MM.1S (cell line): ENCODE measurements at regions not wholly inside any gene's neighbourhood (a gene's known extent, or its start where the extent isn't known, plus 50 kb on each side); places are given as distances from the start of the nearest gene placed in this dataset.

ENCODE experiments used
- DNase-seq: peaks from one replicate; pipeline ENCODE4 v3.0.0-alpha.2; 2015
- H2AFZ ChIP-seq: fragments of 300-600 bp; sonication (generic); 2 replicates; pipeline ENCODE4 v1.6.0; 2016; ENCODE audit warnings: antibody characterized with exemption, low read length
- H3F3A ChIP-seq: fragments of 300-600 bp; sonication (generic); 2 replicates; pipeline ENCODE4 v1.6.1; 2016; ENCODE audit warnings: mild to moderate bottlenecking, antibody characterized with exemption, low read length, moderate library complexity, mixed read lengths; ENCODE audit not compliant: insufficient read depth
- H3K27ac ChIP-seq: fragments of 300-600 bp; sonication (generic); 2 replicates; pipeline ENCODE4 v1.5.1; 2016; ENCODE audit warnings: mild to moderate bottlenecking, low read length
- H3K27me3 ChIP-seq: fragments of 300-600 bp; sonication (generic); replicated peaks from 2 replicates; pipeline ENCODE4 v1.6.0; 2016; ENCODE audit warnings: low read length; ENCODE audit not compliant: insufficient read depth
- H3K36me3 ChIP-seq: fragments of 300-600 bp; sonication (generic); replicated peaks from 2 replicates; pipeline ENCODE4 v1.6.1; 2016; ENCODE audit warnings: mild to moderate bottlenecking, low read length, mixed read lengths; ENCODE audit not compliant: insufficient read depth
- H3K4me1 ChIP-seq: fragments of 300-600 bp; sonication (generic); 2 replicates; pipeline ENCODE4 v1.6.1; 2016; ENCODE audit warnings: low read length, mixed read lengths
- H3K4me2 ChIP-seq: fragments of 300-600 bp; sonication (generic); 2 replicates; pipeline ENCODE4 v1.6.0; 2016; ENCODE audit warnings: low read depth, low read length
- H3K4me3 ChIP-seq: fragments of 300-600 bp; sonication (generic); 2 replicates; pipeline ENCODE4 v1.5.1; 2016; ENCODE audit warnings: low read length, mixed read lengths
- H3K79me2 ChIP-seq: fragments of 300-600 bp; sonication (generic); 2 replicates; pipeline ENCODE4 v1.6.1; 2016; ENCODE audit warnings: mixed run types, low read length, mixed read lengths
- H3K9ac ChIP-seq: fragments of 300-600 bp; sonication (generic); 2 replicates; pipeline ENCODE4 v1.6.1; 2016; ENCODE audit warnings: low read length, mixed read lengths
- H3K9me2 ChIP-seq: fragments of 300-600 bp; sonication (generic); replicated peaks from 2 replicates; pipeline ENCODE4 v1.6.1; 2016; ENCODE audit warnings: mild to moderate bottlenecking, low read length, mixed read lengths; ENCODE audit not compliant: insufficient read depth
- H3K9me3 ChIP-seq: fragments of 300-600 bp; sonication (generic); replicated peaks from 2 replicates; pipeline ENCODE4 v1.6.1; 2016; ENCODE audit warnings: mild to moderate bottlenecking, low read length, mixed read lengths; ENCODE audit not compliant: insufficient read depth
- H4K20me1 ChIP-seq: fragments of 300-600 bp; sonication (generic); 2 replicates; pipeline ENCODE4 v1.6.1; 2016; ENCODE audit warnings: mild to moderate bottlenecking, low read length, moderate library complexity, mixed read lengths; ENCODE audit not compliant: insufficient read depth
- EZH2 ChIP-seq: fragments of 300-600 bp; sonication (generic); optimal IDR thresholded peaks from 2 replicates; pipeline ENCODE3; 2017; ENCODE audit warnings: low read depth, mild to moderate bottlenecking, antibody characterized with exemption, low read length, mixed read lengths
- EZH2phosphoT487 ChIP-seq: fragments of 300-600 bp; sonication (generic); IDR thresholded peaks from 2 replicates; pipeline ENCODE4 v1.6.1; 2018; ENCODE audit warnings: antibody characterized with exemption, low read length
- TF ChIP-seq, protein P1 (sequence below): fragments of 300-600 bp; sonication (generic); IDR thresholded peaks from 2 replicates; pipeline ENCODE4 v1.5.1; 2016; ENCODE audit warnings: antibody characterized with exemption, low read length, mixed read lengths

DNA sequence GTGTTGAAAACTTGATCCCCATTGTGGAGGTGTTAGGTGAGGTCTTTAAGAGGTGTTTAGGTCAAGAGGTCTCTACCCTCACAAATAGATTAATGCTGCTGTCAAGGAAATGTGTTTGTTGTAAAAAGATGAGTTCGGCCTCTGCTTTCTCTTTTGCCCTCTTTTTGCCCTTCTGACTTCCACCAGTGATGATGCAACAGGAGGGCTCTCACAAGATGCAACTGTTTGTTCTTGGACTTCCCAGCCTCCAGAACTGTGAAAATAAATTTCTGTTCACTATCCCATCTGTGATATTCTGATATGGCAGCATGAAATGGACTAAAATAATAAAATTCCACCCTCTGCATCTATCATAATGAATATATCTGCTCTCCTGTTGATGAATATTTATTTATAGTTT lies 650.0 kb upstream of the ZNF608 start:
- H3K4me3 ChIP-seq, result no peak overlapping the region
- no peaks in the 10 kb centered on the region for H3K9me3 ChIP-seq
- no peaks in the 10 kb centered on the region for H3K27me3 ChIP-seq
- no peaks in the 10 kb centered on the region for H3K36me3 ChIP-seq
- TF ChIP-seq EZH2phosphoT487 (no peak), EZH2 (no peak)
- TF ChIP-seq, protein P1, sequence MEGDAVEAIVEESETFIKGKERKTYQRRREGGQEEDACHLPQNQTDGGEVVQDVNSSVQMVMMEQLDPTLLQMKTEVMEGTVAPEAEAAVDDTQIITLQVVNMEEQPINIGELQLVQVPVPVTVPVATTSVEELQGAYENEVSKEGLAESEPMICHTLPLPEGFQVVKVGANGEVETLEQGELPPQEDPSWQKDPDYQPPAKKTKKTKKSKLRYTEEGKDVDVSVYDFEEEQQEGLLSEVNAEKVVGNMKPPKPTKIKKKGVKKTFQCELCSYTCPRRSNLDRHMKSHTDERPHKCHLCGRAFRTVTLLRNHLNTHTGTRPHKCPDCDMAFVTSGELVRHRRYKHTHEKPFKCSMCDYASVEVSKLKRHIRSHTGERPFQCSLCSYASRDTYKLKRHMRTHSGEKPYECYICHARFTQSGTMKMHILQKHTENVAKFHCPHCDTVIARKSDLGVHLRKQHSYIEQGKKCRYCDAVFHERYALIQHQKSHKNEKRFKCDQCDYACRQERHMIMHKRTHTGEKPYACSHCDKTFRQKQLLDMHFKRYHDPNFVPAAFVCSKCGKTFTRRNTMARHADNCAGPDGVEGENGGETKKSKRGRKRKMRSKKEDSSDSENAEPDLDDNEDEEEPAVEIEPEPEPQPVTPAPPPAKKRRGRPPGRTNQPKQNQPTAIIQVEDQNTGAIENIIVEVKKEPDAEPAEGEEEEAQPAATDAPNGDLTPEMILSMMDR, result no peak
- no peak for DNase-seq
- no peak overlapping the region for H2AFZ ChIP-seq
- H4K20me1 ChIP-seq, result no peaks in the 10 kb centered on the region
- no peak overlapping the region for H3K4me2 ChIP-seq
- no peaks in the 10 kb centered on the region for H3K4me1 ChIP-seq
- no peaks in the 10 kb centered on the region for H3K79me2 ChIP-seq
- H3K27ac ChIP-seq, result no peak overlapping the region
- no peaks in the 10 kb centered on the region for H3F3A ChIP-seq
- no peaks in the 10 kb centered on the region for H3K9me2 ChIP-seq
- no peak overlapping the region for H3K9ac ChIP-seq

DNA sequence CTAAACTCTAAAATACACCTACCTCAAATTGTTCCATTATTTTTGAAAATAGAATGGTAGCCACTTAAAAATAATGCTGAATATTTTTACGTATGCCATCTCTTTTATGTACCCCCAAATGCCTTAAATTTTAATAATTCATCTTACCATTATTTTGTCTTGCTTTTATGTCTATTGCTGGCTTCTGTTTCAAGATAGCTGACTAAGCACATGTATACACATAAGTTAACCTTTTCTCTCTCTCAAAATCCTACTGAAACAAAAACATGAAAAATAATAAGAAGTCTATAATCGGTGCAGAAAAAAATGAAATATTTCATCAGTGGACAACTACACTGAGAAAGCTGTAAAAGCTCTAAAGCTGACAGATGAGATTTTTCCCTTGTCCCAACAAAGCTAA lies 652.0 kb upstream of the ZNF608 start:
- H4K20me1 ChIP-seq, result no peaks in the 10 kb centered on the region
- H3K27me3 ChIP-seq, result no peaks in the 10 kb centered on the region
- no peak overlapping the region for H3K4me2 ChIP-seq
- DNase-seq, result no peak
- no peak overlapping the region for H2AFZ ChIP-seq
- no peaks in the 10 kb centered on the region for H3K4me1 ChIP-seq
- H3K9me2 ChIP-seq, result no peaks in the 10 kb centered on the region
- no peak overlapping the region for H3K4me3 ChIP-seq
- no peak overlapping the region for H3K27ac ChIP-seq
- no peaks in the 10 kb centered on the region for H3K9me3 ChIP-seq
- TF ChIP-seq, protein P1, result no peak
- TF ChIP-seq EZH2phosphoT487 (no peak), EZH2 (no peak)
- H3K36me3 ChIP-seq, result no peaks in the 10 kb centered on the region
- no peak overlapping the region for H3K9ac ChIP-seq
- no peaks in the 10 kb centered on the region for H3F3A ChIP-seq
- no peaks in the 10 kb centered on the region for H3K79me2 ChIP-seq

DNA sequence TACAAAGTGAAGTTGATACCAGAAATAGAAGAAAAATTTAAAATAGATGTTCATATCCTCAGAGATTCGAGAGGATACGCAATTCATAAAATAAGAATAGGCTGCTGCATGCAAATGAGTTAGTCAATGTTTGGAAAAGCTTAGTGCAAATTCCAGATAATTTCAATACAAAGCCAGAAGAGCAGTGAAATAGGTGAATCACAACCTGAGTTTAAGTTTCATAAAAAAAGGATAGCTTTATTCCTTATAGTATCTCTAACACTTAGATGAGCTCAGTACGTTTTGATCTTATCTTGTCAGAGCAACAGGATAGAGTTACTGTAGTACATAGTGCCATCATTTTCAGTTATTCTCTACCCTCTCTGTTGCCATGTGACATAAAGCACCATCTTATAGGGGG lies 653.4 kb upstream of the ZNF608 start:
- Histone ChIP-seq H3K36me3 (no peaks in the 10 kb centered on the region), H3K4me2 (no peak overlapping the region), H3K9me2 (no peaks in the 10 kb centered on the region), H2AFZ (no peak overlapping the region), H3K79me2 (no peaks in the 10 kb centered on the region), H4K20me1 (no peaks in the 10 kb centered on the region), H3K4me1 (no peaks in the 10 kb centered on the region), H3K9ac (no peak overlapping the region), H3F3A (no peaks in the 10 kb centered on the region), H3K4me3 (no peak overlapping the region), H3K27ac (no peak overlapping the region), H3K9me3 (no peaks in the 10 kb centered on the region), H3K27me3 (no peaks in the 10 kb centered on the region)
- TF ChIP-seq EZH2phosphoT487 (no peak), EZH2 (no peak)
- TF ChIP-seq, protein P1, result no peak
- DNase-seq, result no peak
